Spleen (tissue), 11 donors: ENCODE measurements at regions not wholly inside any gene's neighbourhood (a gene's known extent, or its start where the extent isn't known, plus 50 kb on each side); places are given as distances from the start of the nearest gene placed in this dataset.
"Not testable (repeated sequence)": the region's sequence is repeated elsewhere in the genome, so short reads cannot be mapped to it uniquely, and the experiment has no call there.

ENCODE experiments used
- DNase-seq: peaks from one replicate; pipeline ENCODE4 v3.0.0-alpha.2; 2020
- H3K27ac ChIP-seq, 8 donors: fragments of 200-600 bp; sonication (generic) in 7 of 8; 1 replicate in 4 of 8; 2 replicates in 4 of 8; pipeline versions ENCODE4 v1.5.0 to v1.8.0; 2016 to 2021; ENCODE audit warnings: inconsistent platforms in 4 of 8, mild to moderate bottlenecking in 4 of 8, moderate library complexity in 1 of 8
- H3K27me3 ChIP-seq, 7 donors: fragments of 200-600 bp; sonication (generic) in 6 of 7; replicated peaks in 1 of 7; 1 replicate in 4 of 7; 2 replicates in 3 of 7; pipeline versions ENCODE4 v1.5.0 to v1.8.0; 2016 to 2021; ENCODE audit warnings: inconsistent platforms in 3 of 7, mild to moderate bottlenecking in 1 of 7
- H3K36me3 ChIP-seq, 6 donors: fragments of 200-600 bp; sonication (generic) in 5 of 6; 1 replicate in 4 of 6; 2 replicates in 2 of 6; pipeline versions ENCODE4 v1.5.0 to v1.8.0; 2016 to 2021; ENCODE audit warnings: inconsistent platforms in 2 of 6
- H3K4me1 ChIP-seq, 6 donors: fragments of 200-600 bp; sonication (generic) in 5 of 6; 1 replicate in 3 of 6; 2 replicates in 3 of 6; pipeline versions ENCODE4 v1.5.0 to v1.8.0; 2016 to 2021; ENCODE audit warnings: inconsistent platforms in 3 of 6
- H3K4me3 ChIP-seq, 8 donors: fragments of 200-600 bp; sonication (generic) in 7 of 8; 1 replicate in 4 of 8; 2 replicates in 4 of 8; pipeline versions ENCODE4 v1.5.0 to v1.8.0; 2016 to 2021; ENCODE audit warnings: inconsistent platforms in 4 of 8, mild to moderate bottlenecking in 4 of 8, moderate library complexity in 2 of 8
- H3K9me3 ChIP-seq, 8 donors: fragments of 200-600 bp; sonication (generic) in 7 of 8; 1 replicate in 4 of 8; 2 replicates in 4 of 8; pipeline versions ENCODE4 v1.5.0 to v1.8.0; 2016 to 2021; ENCODE audit warnings: inconsistent platforms in 4 of 8
- POLR2A ChIP-seq, 3 donors: fragments of 450-650 bp; IDR thresholded peaks; one replicate each; pipeline ENCODE4 v1.5.1; 2017; ENCODE audit warnings: antibody characterized with exemption in 3 of 3, mild to moderate bottlenecking in 1 of 3
- POLR2AphosphoS5 ChIP-seq, 3 donors: sonication (generic); formaldehyde crosslinking; IDR thresholded peaks; one replicate each; pipeline ENCODE4 v1.5.1; 2017; ENCODE audit warnings: antibody characterized with exemption in 3 of 3
- WGBS, 5 donors: extraction: QIAGEN DNeasy Blood & Tissue Kit in 3 of 5; methylation state at CpG; one replicate each; pipeline versions ENCODE4 v1.1.5 to v1.1.7; 2013 to 2018; 5-methylcytosine and 5-hydroxymethylcytosine counted together
- intact Hi-C: fragments of 100-400 bp; cut with DNase I; formaldehyde crosslinking; loops from one replicate; pipeline ENCODE4 v1.15.0; 2023; ENCODE audit warnings: low total_unique reads
- TF ChIP-seq, protein P1 (sequence below), 11 experiments: fragments of 200-600 bp in 7 of 11; fragments of 450-650 bp in 4 of 11; sonication (generic) in 4 of 11; IDR thresholded peaks in 8 of 11; conservative IDR thresholded peaks in 3 of 11; 1 replicate in 7 of 11; 2 replicates in 4 of 11; pipeline versions ENCODE4 v1.4.0 to v1.8.0; 2016 to 2021; ENCODE audit warnings: antibody characterized with exemption in 11 of 11, inconsistent platforms in 4 of 11, mild to moderate bottlenecking in 1 of 11
- donor health status: healthy with polysubstance abuse.
- donor health status: DM: no; HTN: no; CAD: no; lungs with moderate emphysema.
- donor health status: DM: no; HTN: no; CAD: no.
- donor health status: Bipolar disorder and iron deficiency.
- donor health status: healthy.
- donor health status: DM: no; HTN: no; CAD: no.
- donor health status: DM: yes; HTN: yes; CAD: no.

- H3K4me1 ChIP-seq: peaks cover 0 to 6% (median 0%) of the 10 kb centered on the region in 6 donors
- no peaks in the 10 kb centered on the region for H3K36me3 ChIP-seq
- TF ChIP-seq, protein P1, sequence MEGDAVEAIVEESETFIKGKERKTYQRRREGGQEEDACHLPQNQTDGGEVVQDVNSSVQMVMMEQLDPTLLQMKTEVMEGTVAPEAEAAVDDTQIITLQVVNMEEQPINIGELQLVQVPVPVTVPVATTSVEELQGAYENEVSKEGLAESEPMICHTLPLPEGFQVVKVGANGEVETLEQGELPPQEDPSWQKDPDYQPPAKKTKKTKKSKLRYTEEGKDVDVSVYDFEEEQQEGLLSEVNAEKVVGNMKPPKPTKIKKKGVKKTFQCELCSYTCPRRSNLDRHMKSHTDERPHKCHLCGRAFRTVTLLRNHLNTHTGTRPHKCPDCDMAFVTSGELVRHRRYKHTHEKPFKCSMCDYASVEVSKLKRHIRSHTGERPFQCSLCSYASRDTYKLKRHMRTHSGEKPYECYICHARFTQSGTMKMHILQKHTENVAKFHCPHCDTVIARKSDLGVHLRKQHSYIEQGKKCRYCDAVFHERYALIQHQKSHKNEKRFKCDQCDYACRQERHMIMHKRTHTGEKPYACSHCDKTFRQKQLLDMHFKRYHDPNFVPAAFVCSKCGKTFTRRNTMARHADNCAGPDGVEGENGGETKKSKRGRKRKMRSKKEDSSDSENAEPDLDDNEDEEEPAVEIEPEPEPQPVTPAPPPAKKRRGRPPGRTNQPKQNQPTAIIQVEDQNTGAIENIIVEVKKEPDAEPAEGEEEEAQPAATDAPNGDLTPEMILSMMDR (IDR thresholded peaks at IDR 0.05 in 8 of 11, conservative IDR thresholded peaks at IDR 0.05 in 3 of 11): peak in 9 of 11 experiments; percentile 21 to 68 (median 53)
- no peak for TF ChIP-seq POLR2A (IDR thresholded peaks at IDR 0.05)
- H3K27me3 ChIP-seq: peaks cover 0 to 10% (median 0%) of the 10 kb centered on the region in 7 donors
- no peak overlapping the region for H3K27ac ChIP-seq
- no peak overlapping the region for H3K4me3 ChIP-seq
- no peaks in the 10 kb centered on the region for H3K9me3 ChIP-seq
- WGBS, 5 donors: 19 to 23% (median 20%) methylated on average over 13 of the region's 13 CpGs
- intact Hi-C loops: no loop called here
- DNase-seq: no peak
These were observed 114.0 kb upstream of the COBL start for GRCh38 chr7:51430480-51431086.

- intact Hi-C loops: no loop called here
- Histone ChIP-seq H3K9me3 (no peaks in the 10 kb centered on the region), H3K4me1 (peaks cover 0 to 6% (median 0%) of the 10 kb centered on the region in 6 donors), H3K27ac (no peak overlapping the region), H3K27me3 (peaks cover 0 to 11% (median 0%) of the 10 kb centered on the region in 7 donors), H3K4me3 (no peak overlapping the region), H3K36me3 (no peaks in the 10 kb centered on the region)
- 80 to 83% (median 82%) methylated on average over 8 of the region's 8 CpGs for WGBS, 5 donors
- no peak for DNase-seq
- TF ChIP-seq, protein P1 (IDR thresholded peaks at IDR 0.05 in 8 of 11, conservative IDR thresholded peaks at IDR 0.05 in 3 of 11): peak in 1 of 11 experiments; percentile 9
- TF ChIP-seq POLR2A (IDR thresholded peaks at IDR 0.05): no peak
- TF ChIP-seq POLR2AphosphoS5 (IDR thresholded peaks at IDR 0.05): no peak
These were observed 111.7 kb upstream of the COBL start for GRCh38 chr7:51428217-51428887.

GRCh38 chr7:51426163-51426562 lies 109.6 kb upstream of the COBL start:
- no peak for TF ChIP-seq POLR2AphosphoS5 (IDR thresholded peaks at IDR 0.05)
- no peak for TF ChIP-seq POLR2A (IDR thresholded peaks at IDR 0.05)
- TF ChIP-seq, protein P1 (IDR thresholded peaks at IDR 0.05 in 8 of 11, conservative IDR thresholded peaks at IDR 0.05 in 3 of 11): no peak
- Histone ChIP-seq H3K36me3 (no peaks in the 10 kb centered on the region), H3K9me3 (no peaks in the 10 kb centered on the region), H3K4me3 (no peak overlapping the region), H3K27ac (no peak overlapping the region), H3K4me1 (peaks cover 0 to 6% (median 0%) of the 10 kb centered on the region in 6 donors), H3K27me3 (peaks cover 0 to 11% (median 0%) of the 10 kb centered on the region in 7 donors)
- intact Hi-C loops: no loop called here
- DNase-seq: no peak
- 88 to 89% (median 88%) methylated on average over 12 of the region's 12 CpGs for WGBS, 5 donors

DNA sequence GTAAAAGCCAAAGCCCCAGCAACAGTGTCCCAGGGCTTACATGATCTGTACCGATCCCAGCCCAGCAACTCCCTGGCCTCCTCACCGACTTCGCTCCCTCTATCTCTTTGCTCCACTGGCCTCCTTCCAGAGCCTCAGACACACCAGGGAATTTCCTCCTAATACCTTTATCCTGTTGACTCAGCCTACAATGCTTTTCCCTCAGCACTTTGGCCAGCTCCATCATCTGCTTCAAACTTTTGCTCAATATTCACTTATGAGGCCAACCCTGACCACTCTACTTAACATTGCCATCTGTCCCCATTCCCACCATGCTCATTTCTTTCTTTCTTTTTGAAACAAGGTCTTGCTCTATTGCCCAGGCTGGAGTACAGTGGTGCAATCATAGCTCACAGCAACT lies 93.3 kb upstream of the COBL start:
- H3K9me3 ChIP-seq, H3K4me3 ChIP-seq, DNase-seq, H3K27ac ChIP-seq, intact Hi-C loops, H3K27me3 ChIP-seq, H3K4me1 ChIP-seq, H3K36me3 ChIP-seq: not testable (repeated sequence)
- no CpG with 5 or more reads among the region's 3 CpGs for WGBS, 5 donors

DNA sequence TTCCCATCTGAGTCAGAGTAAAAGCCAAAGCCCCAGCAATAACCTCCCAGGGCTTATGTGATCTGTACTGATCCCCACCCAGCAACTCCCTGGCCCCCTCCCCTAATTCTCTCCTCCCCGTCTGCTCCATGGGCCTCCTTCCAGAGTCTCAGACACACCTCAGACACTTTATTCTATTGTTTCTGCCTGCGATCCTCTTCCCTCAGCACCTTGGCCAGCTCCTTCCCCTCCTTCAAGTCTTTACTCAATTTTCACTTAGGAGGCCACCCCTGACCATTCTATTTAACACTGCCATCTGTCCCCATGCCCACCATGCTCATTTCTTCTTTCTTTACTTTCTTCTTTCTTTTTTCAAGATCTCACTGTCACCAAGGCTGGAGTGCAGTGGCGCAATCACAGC lies 81.0 kb upstream of the COBL start:
- H3K27me3 ChIP-seq, H3K9me3 ChIP-seq, H3K27ac ChIP-seq, DNase-seq, H3K4me3 ChIP-seq, intact Hi-C loops, H3K36me3 ChIP-seq, H3K4me1 ChIP-seq: not testable (repeated sequence)
- WGBS, 5 donors: 50 to 59% (median 55%) methylated on average over 3 of the region's 3 CpGs

GRCh38 chr7:51393003-51393402 lies 76.4 kb upstream of the COBL start:
- H3K36me3 ChIP-seq, DNase-seq, H3K9me3 ChIP-seq, H3K27ac ChIP-seq, intact Hi-C loops, H3K4me3 ChIP-seq, H3K27me3 ChIP-seq, H3K4me1 ChIP-seq: not testable (repeated sequence)
- 75 to 85% (median 83%) methylated on average over 6 of the region's 6 CpGs for WGBS, 5 donors

- 79 to 96% (median 89%) methylated on average over 3 to 7 of the region's 8 CpGs for WGBS, 5 donors
These were observed 73.3 kb upstream of the COBL start for GRCh38 chr7:51389952-51390351.

More at GRCh38 chr7:51389952-51390351, 73.3 kb upstream of the COBL start:
- H3K4me3 ChIP-seq, intact Hi-C loops, H3K9me3 ChIP-seq, H3K27me3 ChIP-seq, H3K4me1 ChIP-seq, H3K27ac ChIP-seq, H3K36me3 ChIP-seq, DNase-seq: not testable (repeated sequence)
